ENCODE measurements at regions not wholly inside any gene's neighbourhood (a gene's known extent, or its start where the extent isn't known, plus 50 kb on each side); places are given as distances from the start of the nearest gene placed in this dataset.

- DNase-seq (ENCODE audit: low read depth): peak; percentile 4
These were observed 101.9 kb downstream of the EVX1 start for GRCh38 chr7:27344471-27344870.

GRCh38 chr7:27345164-27345887 lies 102.7 kb downstream of the EVX1 start:
- Histone ChIP-seq H3K4me3 (ENCODE audit: low read length) (no peak overlapping the region), H3K9ac (ENCODE audit: low read length) (no peak overlapping the region), H3K36me3 (ENCODE audit: control insufficient read depth, insufficient read depth, low read length, severe bottlenecking) (no peaks in the 10 kb centered on the region), H3K9me3 (ENCODE audit: control insufficient read depth, low read length) (no peaks in the 10 kb centered on the region), H3K27me3 (replicated peaks; ENCODE audit: control insufficient read depth, insufficient read depth, low read length) (no peaks in the 10 kb centered on the region), H3K4me1 (ENCODE audit: control insufficient read depth, insufficient read depth, low read length) (peaks cover 17% of the 10 kb centered on the region)
- no peak for DNase-seq (ENCODE audit: low read depth)

More at GRCh38 chr7:27344471-27344870, 101.9 kb downstream of the EVX1 start:
- no peaks in the 10 kb centered on the region for H3K9me3 ChIP-seq (ENCODE audit: control insufficient read depth, low read length)
- no peaks in the 10 kb centered on the region for H3K27me3 ChIP-seq (replicated peaks; ENCODE audit: control insufficient read depth, insufficient read depth, low read length)
- H3K36me3 ChIP-seq (ENCODE audit: control insufficient read depth, insufficient read depth, low read length, severe bottlenecking): no peaks in the 10 kb centered on the region
- no peak overlapping the region for H3K9ac ChIP-seq (ENCODE audit: low read length)
- H3K4me1 ChIP-seq (ENCODE audit: control insufficient read depth, insufficient read depth, low read length): peaks cover 17% of the 10 kb centered on the region
- no peak overlapping the region for H3K4me3 ChIP-seq (ENCODE audit: low read length)

GRCh38 chr7:27345997-27346396 lies 103.4 kb downstream of the EVX1 start:
- Histone ChIP-seq H3K9me3 (ENCODE audit: control insufficient read depth, low read length) (no peaks in the 10 kb centered on the region), H3K36me3 (ENCODE audit: control insufficient read depth, insufficient read depth, low read length, severe bottlenecking) (no peaks in the 10 kb centered on the region), H3K9ac (ENCODE audit: low read length) (no peak overlapping the region), H3K27me3 (replicated peaks; ENCODE audit: control insufficient read depth, insufficient read depth, low read length) (no peaks in the 10 kb centered on the region), H3K4me1 (ENCODE audit: control insufficient read depth, insufficient read depth, low read length) (peaks cover 17% of the 10 kb centered on the region), H3K4me3 (ENCODE audit: low read length) (no peak overlapping the region)
- no peak for DNase-seq (ENCODE audit: low read depth)

- Histone ChIP-seq H3K9ac (ENCODE audit: low read length) (peak overlapping the region; percentile 74), H3K36me3 (ENCODE audit: control insufficient read depth, insufficient read depth, low read length, severe bottlenecking) (no peaks in the 10 kb centered on the region), H3K9me3 (ENCODE audit: control insufficient read depth, low read length) (no peaks in the 10 kb centered on the region), H3K27me3 (replicated peaks; ENCODE audit: control insufficient read depth, insufficient read depth, low read length) (no peaks in the 10 kb centered on the region), H3K4me1 (ENCODE audit: control insufficient read depth, insufficient read depth, low read length) (peaks cover 17% of the 10 kb centered on the region), H3K4me3 (ENCODE audit: low read length) (peak overlapping the region; percentile 59)
- DNase-seq (ENCODE audit: low read depth): peak; percentile 34
These were observed 104.1 kb downstream of the EVX1 start for GRCh38 chr7:27346531-27347275.

GRCh38 chr7:27347276-27347640 lies 104.7 kb downstream of the EVX1 start:
- no peak overlapping the region for H3K9ac ChIP-seq (ENCODE audit: low read length)
- H3K36me3 ChIP-seq (ENCODE audit: control insufficient read depth, insufficient read depth, low read length, severe bottlenecking): no peaks in the 10 kb centered on the region
- H3K4me1 ChIP-seq (ENCODE audit: control insufficient read depth, insufficient read depth, low read length): peaks cover 17% of the 10 kb centered on the region
- H3K9me3 ChIP-seq (ENCODE audit: control insufficient read depth, low read length): no peaks in the 10 kb centered on the region
- no peaks in the 10 kb centered on the region for H3K27me3 ChIP-seq (replicated peaks; ENCODE audit: control insufficient read depth, insufficient read depth, low read length)
- no peak for DNase-seq (ENCODE audit: low read depth)
- peak overlapping the region; percentile 59 for H3K4me3 ChIP-seq (ENCODE audit: low read length)

- H3K36me3 ChIP-seq (ENCODE audit: control insufficient read depth, insufficient read depth, low read length, severe bottlenecking): no peaks in the 10 kb centered on the region
- DNase-seq (ENCODE audit: low read depth): no peak
- no peaks in the 10 kb centered on the region for H3K27me3 ChIP-seq (replicated peaks; ENCODE audit: control insufficient read depth, insufficient read depth, low read length)
- H3K4me3 ChIP-seq (ENCODE audit: low read length): no peak overlapping the region
- H3K4me1 ChIP-seq (ENCODE audit: control insufficient read depth, insufficient read depth, low read length): peaks cover 21% of the 10 kb centered on the region
- H3K9me3 ChIP-seq (ENCODE audit: control insufficient read depth, low read length): no peaks in the 10 kb centered on the region
- H3K9ac ChIP-seq (ENCODE audit: low read length): no peak overlapping the region
These were observed 107.0 kb downstream of the EVX1 start for GRCh38 chr7:27349621-27350020.

GRCh38 chr7:27351137-27351536 lies 108.5 kb downstream of the EVX1 start:
- Histone ChIP-seq H3K4me3 (ENCODE audit: low read length) (no peak overlapping the region), H3K36me3 (ENCODE audit: control insufficient read depth, insufficient read depth, low read length, severe bottlenecking) (no peaks in the 10 kb centered on the region), H3K27me3 (replicated peaks; ENCODE audit: control insufficient read depth, insufficient read depth, low read length) (no peaks in the 10 kb centered on the region), H3K9me3 (ENCODE audit: control insufficient read depth, low read length) (no peaks in the 10 kb centered on the region), H3K4me1 (ENCODE audit: control insufficient read depth, insufficient read depth, low read length) (peaks cover 16% of the 10 kb centered on the region), H3K9ac (ENCODE audit: low read length) (no peak overlapping the region)
- no peak for DNase-seq (ENCODE audit: low read depth)

- Histone ChIP-seq H3K27me3 (replicated peaks; ENCODE audit: control insufficient read depth, insufficient read depth, low read length) (no peaks in the 10 kb centered on the region), H3K4me1 (ENCODE audit: control insufficient read depth, insufficient read depth, low read length) (peaks cover 11% of the 10 kb centered on the region), H3K4me3 (ENCODE audit: low read length) (no peak overlapping the region), H3K36me3 (ENCODE audit: control insufficient read depth, insufficient read depth, low read length, severe bottlenecking) (no peaks in the 10 kb centered on the region), H3K9ac (ENCODE audit: low read length) (no peak overlapping the region), H3K9me3 (ENCODE audit: control insufficient read depth, low read length) (no peaks in the 10 kb centered on the region)
- no peak for DNase-seq (ENCODE audit: low read depth)
These were observed 109.2 kb downstream of the EVX1 start for GRCh38 chr7:27351786-27352185.

GRCh38 chr7:27359181-27360125 lies 116.9 kb downstream of the EVX1 start:
- Histone ChIP-seq H3K9ac (ENCODE audit: low read length) (no peak overlapping the region), H3K36me3 (ENCODE audit: control insufficient read depth, insufficient read depth, low read length, severe bottlenecking) (no peaks in the 10 kb centered on the region), H3K27me3 (replicated peaks; ENCODE audit: control insufficient read depth, insufficient read depth, low read length) (no peaks in the 10 kb centered on the region), H3K4me1 (ENCODE audit: control insufficient read depth, insufficient read depth, low read length) (peaks cover 9% of the 10 kb centered on the region), H3K9me3 (ENCODE audit: control insufficient read depth, low read length) (no peaks in the 10 kb centered on the region), H3K4me3 (ENCODE audit: low read length) (no peak overlapping the region)
- no peak for DNase-seq (ENCODE audit: low read depth)

- H3K27me3 ChIP-seq (replicated peaks; ENCODE audit: control insufficient read depth, insufficient read depth, low read length): no peaks in the 10 kb centered on the region
- H3K9me3 ChIP-seq (ENCODE audit: control insufficient read depth, low read length): no peaks in the 10 kb centered on the region
- no peak overlapping the region for H3K4me3 ChIP-seq (ENCODE audit: low read length)
- no peaks in the 10 kb centered on the region for H3K36me3 ChIP-seq (ENCODE audit: control insufficient read depth, insufficient read depth, low read length, severe bottlenecking)
- peaks cover 22% of the 10 kb centered on the region for H3K4me1 ChIP-seq (ENCODE audit: control insufficient read depth, insufficient read depth, low read length)
- DNase-seq (ENCODE audit: low read depth): no peak
- H3K9ac ChIP-seq (ENCODE audit: low read length): no peak overlapping the region
These were observed 118.9 kb downstream of the EVX1 start for GRCh38 chr7:27361522-27361921.

GRCh38 chr7:27362026-27362425 lies 119.4 kb downstream of the EVX1 start:
- Histone ChIP-seq H3K4me3 (ENCODE audit: low read length) (no peak overlapping the region), H3K4me1 (ENCODE audit: control insufficient read depth, insufficient read depth, low read length) (peaks cover 22% of the 10 kb centered on the region), H3K9ac (ENCODE audit: low read length) (no peak overlapping the region), H3K27me3 (replicated peaks; ENCODE audit: control insufficient read depth, insufficient read depth, low read length) (no peaks in the 10 kb centered on the region), H3K9me3 (ENCODE audit: control insufficient read depth, low read length) (no peaks in the 10 kb centered on the region), H3K36me3 (ENCODE audit: control insufficient read depth, insufficient read depth, low read length, severe bottlenecking) (no peaks in the 10 kb centered on the region)
- no peak for DNase-seq (ENCODE audit: low read depth)

All from adipocyte (in vitro differentiated cells).